Endothelial cell of umbilical vein (primary cell): ENCODE measurements at regions not wholly inside any gene's neighbourhood (a gene's known extent, or its start where the extent isn't known, plus 50 kb on each side); places are given as distances from the start of the nearest gene placed in this dataset.
"Not testable (repeated sequence)": the region's sequence is repeated elsewhere in the genome, so short reads cannot be mapped to it uniquely, and the experiment has no call there.

Source experiments
- BruUV-seq: library from RNA; stranded (reverse); fragments of 400-500 nt; replicated peaks from 2 replicates; lab custom pipeline; 2021; lab: Mats Ljungman, UMichigan
- CTCF ChIA-PET: fragments of 300-600, 350-600 bp; sonication (Branson Sonifier 250); formaldehyde crosslinking; loops from one replicate; lab custom pipeline; 2021; ENCODE audit warnings: antibody characterized with exemption, inconsistent platforms; lab: Charles Lee
- POLR2A ChIA-PET: fragments of 300-600, 350-600 bp; sonication (Branson Sonifier 250); formaldehyde crosslinking; loops from one replicate; lab custom pipeline; 2021; ENCODE audit warnings: antibody characterized with exemption, inconsistent platforms; lab: Charles Lee
- DNase-seq: peaks from one replicate; pipeline ENCODE4 v3.0.0-alpha.2; 2011; ENCODE audit warnings: low read depth, low spot score
- FAIRE-seq: peaks from 2 replicates; lab custom pipeline; 2011; peaks lifted over from hg19 to GRCh38; lab: Jason Lieb, UNC
- H2AFZ ChIP-seq: 2 replicates; pipeline ENCODE4 v1.6.0; 2012; ENCODE audit warnings: low read depth, low read length, control low read depth, inconsistent platforms
- H3K27ac ChIP-seq: 2 replicates; pipeline ENCODE4 v1.5.1; 2011; ENCODE audit warnings: low read depth, mild to moderate bottlenecking, control low read depth, low read length, moderate library complexity; ENCODE audit not compliant: insufficient read depth
- H3K27me3 ChIP-seq, 2 experiments: 2 replicates each; pipeline versions ENCODE4 v1.6.0 to v1.6.1; 2011; ENCODE audit warnings: low read length in 2 of 2, mixed read lengths in 1 of 2; ENCODE audit not compliant: control insufficient read depth in 2 of 2, insufficient read depth in 2 of 2
- H3K36me3 ChIP-seq, 2 experiments: 2 replicates in 1 of 2; 3 replicates in 1 of 2; pipeline ENCODE4 v1.5.1; 2011; ENCODE audit warnings: low read length in 2 of 2, mild to moderate bottlenecking in 1 of 2, moderate library complexity in 1 of 2; ENCODE audit not compliant: control insufficient read depth in 2 of 2, insufficient read depth in 2 of 2; ENCODE audit errors: extremely low read depth in 1 of 2
- H3K4me1 ChIP-seq: 3 replicates; pipeline ENCODE4 v1.5.1; 2011; ENCODE audit warnings: mild to moderate bottlenecking, low read length; ENCODE audit not compliant: control insufficient read depth, insufficient read depth; ENCODE audit errors: extremely low read depth
- H3K4me2 ChIP-seq: 2 replicates; pipeline ENCODE4 v1.6.1; 2011; ENCODE audit warnings: low read length, control low read depth, mixed read lengths; ENCODE audit not compliant: insufficient read depth
- H3K4me3 ChIP-seq, 3 experiments: fragments of 200-600 bp in 1 of 3; sonication (generic), shearing (Covaris generic) in 1 of 3; replicated peaks in 1 of 3; 2 replicates each; pipeline ENCODE4 v1.5.1; 2011 to 2016; ENCODE audit warnings: control low read depth in 3 of 3, low read length in 3 of 3, mild to moderate bottlenecking in 2 of 3, inconsistent platforms in 1 of 3, low read depth in 1 of 3, moderate library complexity in 1 of 3; ENCODE audit not compliant: insufficient read depth in 1 of 3
- H3K79me2 ChIP-seq: 2 replicates; pipeline ENCODE4 v1.6.0; 2012; ENCODE audit warnings: low read length, inconsistent platforms; ENCODE audit not compliant: control insufficient read depth, insufficient read depth
- H3K9ac ChIP-seq: replicated peaks from 2 replicates; pipeline ENCODE3; 2011; ENCODE audit warnings: low read length, control low read depth; ENCODE audit not compliant: insufficient read depth; ENCODE audit errors: extremely low read depth
- H3K9me1 ChIP-seq: replicated peaks from 3 replicates; pipeline ENCODE4 v1.6.0; 2011; ENCODE audit warnings: mild to moderate bottlenecking, low read length; ENCODE audit not compliant: control insufficient read depth, insufficient read depth; ENCODE audit errors: extremely low read depth
- H3K9me3 ChIP-seq: replicated peaks from 2 replicates; pipeline ENCODE4 v1.5.1; 2012; ENCODE audit warnings: low read length, inconsistent platforms; ENCODE audit not compliant: control insufficient read depth, insufficient read depth
- H4K20me1 ChIP-seq: replicated peaks from 2 replicates; pipeline ENCODE3; 2011; ENCODE audit warnings: mild to moderate bottlenecking, low read length; ENCODE audit not compliant: control insufficient read depth, insufficient read depth; ENCODE audit errors: extremely low read depth
- CTCF ChIP-seq, 2 donors: IDR thresholded peaks; 1 replicate in 1 of 2; 2 replicates in 1 of 2; pipeline ENCODE4 v1.5.1; 2011; ENCODE audit warnings: low read length in 2 of 2, mild to moderate bottlenecking in 2 of 2, moderate library complexity in 2 of 2, control low read depth in 1 of 2, inconsistent platforms in 1 of 2, low read depth in 1 of 2; ENCODE audit not compliant: insufficient read depth in 1 of 2; ENCODE audit errors: extremely low read depth in 1 of 2
- EZH2 ChIP-seq: IDR thresholded peaks from 2 replicates; pipeline ENCODE4 v1.6.1; 2012; ENCODE audit warnings: borderline replicate concordance, low read depth, mild to moderate bottlenecking, moderate library complexity, low read length, inconsistent platforms; ENCODE audit not compliant: severe bottlenecking
- FOS ChIP-seq: IDR thresholded peaks from 2 replicates; pipeline ENCODE4 v1.6.1; 2011; ENCODE audit warnings: mild to moderate bottlenecking, low read length, moderate library complexity, borderline replicate concordance; ENCODE audit not compliant: insufficient read depth
- GATA2 ChIP-seq: IDR thresholded peaks from 2 replicates; pipeline ENCODE4 v1.7.0; 2011; ENCODE audit warnings: low read depth, mild to moderate bottlenecking, moderate library complexity, mixed read lengths, low read length; ENCODE audit not compliant: insufficient read length, insufficient read depth
- JUN ChIP-seq: IDR thresholded peaks from 2 replicates; pipeline ENCODE4 v1.6.1; 2011; ENCODE audit warnings: borderline replicate concordance, low read depth; ENCODE audit not compliant: insufficient read length, insufficient read depth
- MAX ChIP-seq: IDR thresholded peaks from 2 replicates; pipeline ENCODE4 v1.6.1; 2011; ENCODE audit not compliant: insufficient read depth, insufficient read length
- MYC ChIP-seq: IDR thresholded peaks from one replicate; pipeline ENCODE4 v1.6.1; 2011; ENCODE audit warnings: mild to moderate bottlenecking, low read depth, low read length
- POLR2A ChIP-seq: IDR thresholded peaks from 2 replicates; pipeline ENCODE4 v1.6.1; 2012; ENCODE audit warnings: low read depth, mild to moderate bottlenecking, control low read depth, low read length
- POLR2AphosphoS5 ChIP-seq: IDR thresholded peaks from 2 replicates; pipeline ENCODE4 v1.6.1; 2012; ENCODE audit warnings: low read depth, mild to moderate bottlenecking, control low read depth, low read length, moderate library complexity; ENCODE audit not compliant: insufficient read depth
- dilution Hi-C: fragments of 300-500 bp; cut with MboI; formaldehyde crosslinking; loops from one replicate; pipeline ENCODE4 v1.15.0; 2019; ENCODE audit warnings: low sequenced_read_pairs; ENCODE audit not compliant: extremely low pct_ligation_motif_present
- intact Hi-C: fragments of 100-400 bp; cut with micrococcal nuclease; formaldehyde crosslinking; loops from one replicate; pipeline ENCODE4 v1.10.0; 2022

DNA sequence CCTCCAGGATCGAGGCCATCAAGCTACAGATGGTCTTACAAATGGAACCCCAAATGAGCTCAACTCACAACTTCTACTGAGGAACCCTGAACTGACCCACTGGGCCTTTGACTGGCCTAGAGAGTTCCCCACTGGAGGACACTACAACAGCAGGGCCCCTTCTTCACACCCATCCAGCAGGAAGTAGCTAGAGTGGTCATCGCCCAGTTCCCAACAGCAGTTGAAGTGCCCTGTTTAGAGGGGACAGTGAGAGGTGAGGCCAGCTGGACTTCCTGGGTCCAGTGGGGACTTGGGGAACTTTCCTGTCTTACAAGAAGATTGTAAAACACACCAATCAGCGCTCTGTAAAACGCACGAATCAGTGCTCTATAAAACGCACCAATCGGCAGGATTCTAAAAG, 247.9 kb upstream of the BTG1 start:
- POLR2A ChIA-PET, result no interaction called here
- no peak for DNase-seq
- no TSS peak for BruUV-seq
- H3K79me2 ChIP-seq, result no peaks in the 10 kb centered on the region
- intact Hi-C loops (no loop called here), dilution Hi-C loops (no loop called here)
- FAIRE-seq, result no peak
- H4K20me1 ChIP-seq, result no peaks in the 10 kb centered on the region
- CTCF ChIA-PET, result interaction anchor here (0.7 kb wide), 1 partner anchor 19 kb away, joined by 3 read pairs; no protein-coding TSS in a partner anchor
- no peak overlapping the region for H3K27ac ChIP-seq
- no peaks in the 10 kb centered on the region for H3K9me1 ChIP-seq
- no peaks in the 10 kb centered on the region for H3K36me3 ChIP-seq
- no peak overlapping the region for H2AFZ ChIP-seq
- H3K4me1 ChIP-seq, result no peaks in the 10 kb centered on the region
- no peaks in the 10 kb centered on the region for H3K9me3 ChIP-seq
- peaks cover 0 to 3% of the 10 kb centered on the region in 2 experiments for H3K27me3 ChIP-seq
- no peak overlapping the region for H3K4me2 ChIP-seq
- no peak overlapping the region for H3K4me3 ChIP-seq
- H3K9ac ChIP-seq, result no peak overlapping the region
- no peak for TF ChIP-seq MAX
- TF ChIP-seq MYC, result no peak
- no peak for TF ChIP-seq JUN
- TF ChIP-seq POLR2A, result no peak
- TF ChIP-seq FOS, result no peak
- TF ChIP-seq EZH2, result no peak
- TF ChIP-seq GATA2, result no peak
- TF ChIP-seq CTCF (IDR thresholded peaks at IDR 0.05; ENCODE audit: extremely low read depth in 1 of 2, insufficient read depth in 1 of 2, low read depth in 1 of 2, low read length in 2 of 2), result no peak
- no peak for TF ChIP-seq POLR2AphosphoS5

DNA sequence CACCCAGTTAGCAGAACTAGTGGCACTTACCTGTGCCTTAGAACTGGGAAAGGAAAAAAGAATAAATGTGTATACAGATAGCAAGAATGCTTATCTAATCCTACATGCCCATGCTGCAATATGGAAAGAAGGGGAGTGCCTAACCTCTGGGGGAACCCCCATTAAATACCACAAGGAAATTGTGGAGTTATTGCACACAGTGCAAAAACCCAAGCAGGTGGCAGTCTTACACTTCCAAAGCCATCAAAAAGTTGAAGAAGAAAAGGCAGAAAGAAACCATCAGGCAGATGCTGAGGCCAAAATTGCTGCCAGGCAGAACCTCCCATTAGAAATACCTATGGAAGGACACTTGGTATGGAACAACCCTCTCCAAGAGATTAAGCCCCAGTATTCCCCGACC, 246.1 kb upstream of the BTG1 start:
- H3K9ac ChIP-seq, H3K36me3 ChIP-seq, H2AFZ ChIP-seq, DNase-seq, POLR2A ChIA-PET, H3K4me1 ChIP-seq, H3K27ac ChIP-seq, H3K79me2 ChIP-seq, H3K27me3 ChIP-seq, H3K4me3 ChIP-seq, BruUV-seq, FAIRE-seq, CTCF ChIA-PET, H3K9me3 ChIP-seq, H3K9me1 ChIP-seq, H4K20me1 ChIP-seq, intact Hi-C loops, dilution Hi-C loops, H3K4me2 ChIP-seq: not testable (repeated sequence)
